ENCODE measurements at regions not wholly inside any gene's neighbourhood (a gene's known extent, or its start where the extent isn't known, plus 50 kb on each side); places are given as distances from the start of the nearest gene placed in this dataset.
A peak's percentile ranks its signal among the peaks of the same experiment; 100 is the strongest.

DNA sequence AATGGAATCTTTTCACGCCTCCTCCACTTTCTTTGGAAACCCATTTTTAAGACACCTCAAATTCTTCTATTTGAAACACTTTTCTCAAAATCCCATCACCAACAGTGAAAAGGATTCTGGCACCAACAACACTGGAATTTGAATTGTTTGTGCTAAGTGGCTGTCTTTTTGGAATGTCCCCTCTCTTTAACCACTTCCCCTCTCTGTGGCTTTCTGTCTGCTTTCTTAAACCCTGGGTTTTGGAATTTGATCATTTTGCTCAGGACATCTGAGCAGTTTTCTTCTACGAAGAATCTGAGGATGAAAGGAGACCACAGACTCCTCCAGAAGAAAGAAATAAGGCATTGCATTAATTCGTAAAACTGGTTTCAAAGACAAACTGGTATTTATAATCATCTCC is 89.0 kb downstream of the MXRA5 start:
- DNase-seq (ENCODE audit: low read depth, low spot score) = no peak
- TF ChIP-seq, protein P1, sequence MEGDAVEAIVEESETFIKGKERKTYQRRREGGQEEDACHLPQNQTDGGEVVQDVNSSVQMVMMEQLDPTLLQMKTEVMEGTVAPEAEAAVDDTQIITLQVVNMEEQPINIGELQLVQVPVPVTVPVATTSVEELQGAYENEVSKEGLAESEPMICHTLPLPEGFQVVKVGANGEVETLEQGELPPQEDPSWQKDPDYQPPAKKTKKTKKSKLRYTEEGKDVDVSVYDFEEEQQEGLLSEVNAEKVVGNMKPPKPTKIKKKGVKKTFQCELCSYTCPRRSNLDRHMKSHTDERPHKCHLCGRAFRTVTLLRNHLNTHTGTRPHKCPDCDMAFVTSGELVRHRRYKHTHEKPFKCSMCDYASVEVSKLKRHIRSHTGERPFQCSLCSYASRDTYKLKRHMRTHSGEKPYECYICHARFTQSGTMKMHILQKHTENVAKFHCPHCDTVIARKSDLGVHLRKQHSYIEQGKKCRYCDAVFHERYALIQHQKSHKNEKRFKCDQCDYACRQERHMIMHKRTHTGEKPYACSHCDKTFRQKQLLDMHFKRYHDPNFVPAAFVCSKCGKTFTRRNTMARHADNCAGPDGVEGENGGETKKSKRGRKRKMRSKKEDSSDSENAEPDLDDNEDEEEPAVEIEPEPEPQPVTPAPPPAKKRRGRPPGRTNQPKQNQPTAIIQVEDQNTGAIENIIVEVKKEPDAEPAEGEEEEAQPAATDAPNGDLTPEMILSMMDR (IDR thresholded peaks at IDR 0.05; ENCODE audit: insufficient read depth, low read length, missing control alignments) = no peak
- no peak overlapping the region for H3K4me3 ChIP-seq (ENCODE audit: low read depth, low read length)
- CTCF ChIA-PET = no interaction called here
- POLR2A ChIA-PET = no interaction called here

DNA sequence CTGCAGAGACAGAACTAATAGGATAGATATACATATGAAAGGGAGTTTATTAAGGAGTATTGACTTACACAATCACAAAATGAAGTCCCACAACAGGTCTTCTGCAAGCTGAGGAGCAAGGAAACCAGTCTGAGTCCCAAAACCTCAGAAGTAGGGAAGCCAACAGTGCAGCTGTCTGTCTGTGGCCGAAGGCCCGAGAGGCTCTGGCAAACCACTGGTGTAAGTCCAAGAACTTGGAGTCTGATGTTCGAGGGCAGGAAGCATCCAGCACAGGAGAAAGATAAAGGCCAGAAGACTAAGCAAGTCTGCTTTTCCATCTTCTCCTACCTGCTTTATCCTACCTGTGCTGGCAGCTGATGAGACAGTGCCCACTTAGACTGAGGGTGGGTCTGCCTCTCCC is 89.6 kb downstream of the MXRA5 start:
- no peak overlapping the region for H3K4me3 ChIP-seq (ENCODE audit: low read depth, low read length)
- ChIA-PET CTCF (no interaction called here), POLR2A (no interaction called here)
- TF ChIP-seq, protein P1 (IDR thresholded peaks at IDR 0.05; ENCODE audit: insufficient read depth, low read length, missing control alignments) = no peak
- DNase-seq (ENCODE audit: low read depth, low spot score) = no peak

DNA sequence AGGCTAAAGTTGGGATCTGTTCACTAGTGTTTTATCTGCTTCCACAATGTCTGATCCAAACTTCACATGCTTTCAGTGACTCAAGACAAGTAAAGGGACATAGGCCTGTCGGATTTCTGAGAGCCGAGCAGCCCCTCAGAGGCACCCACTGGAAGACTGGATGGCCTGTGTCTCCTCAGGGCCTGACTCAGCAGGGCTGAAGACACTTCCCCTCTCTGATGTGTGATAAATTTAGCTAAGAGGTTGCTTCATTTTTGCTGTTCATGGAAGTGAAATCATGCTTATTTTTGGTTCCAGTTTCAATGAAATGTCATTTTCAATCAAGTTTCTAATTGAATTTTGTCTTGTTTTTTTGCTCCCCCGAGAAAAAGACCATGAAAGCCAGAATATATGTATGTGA is 93.7 kb downstream of the MXRA5 start:
- ChIA-PET POLR2A (no interaction called here), CTCF (interaction anchor here (0.8 kb wide), 1 partner anchor 8 kb away, joined by 3 read pairs; no protein-coding TSS in a partner anchor)

DNA sequence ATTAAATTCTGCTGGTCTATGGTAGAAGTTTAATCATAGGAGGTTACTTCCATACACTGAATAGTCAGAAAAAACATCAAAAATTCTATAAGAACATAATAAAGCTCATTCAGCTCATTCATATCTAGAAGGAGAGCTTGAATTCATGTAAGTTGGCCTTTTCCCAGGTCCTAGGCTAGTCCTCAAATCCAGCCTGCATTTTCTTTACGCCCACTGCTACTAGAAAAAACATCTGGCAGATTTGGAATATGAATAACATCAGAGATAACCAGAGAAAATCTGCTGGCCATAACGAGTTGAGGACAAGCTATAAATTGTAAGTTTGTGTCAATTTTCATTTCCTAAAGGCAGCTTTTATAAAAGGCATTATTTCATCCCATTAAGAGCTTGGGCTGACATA is 95.5 kb downstream of the MXRA5 start:
- H3K4me3 ChIP-seq (ENCODE audit: low read depth, low read length) = no peak overlapping the region
- POLR2A ChIA-PET = no interaction called here
- no peak for DNase-seq (ENCODE audit: low read depth, low spot score)
- CTCF ChIA-PET = interaction anchor here (0.7 kb wide), 1 partner anchor 10 kb away, joined by 3 read pairs; no protein-coding TSS in a partner anchor
- TF ChIP-seq, protein P1 (IDR thresholded peaks at IDR 0.05; ENCODE audit: insufficient read depth, low read length, missing control alignments) = no peak

More for the DNA sequence above, 93.7 kb downstream of the MXRA5 start:
- TF ChIP-seq, protein P1 (IDR thresholded peaks at IDR 0.05; ENCODE audit: insufficient read depth, low read length, missing control alignments) = no peak
- H3K4me3 ChIP-seq (ENCODE audit: low read depth, low read length) = no peak overlapping the region
- no peak for DNase-seq (ENCODE audit: low read depth, low spot score)

DNA sequence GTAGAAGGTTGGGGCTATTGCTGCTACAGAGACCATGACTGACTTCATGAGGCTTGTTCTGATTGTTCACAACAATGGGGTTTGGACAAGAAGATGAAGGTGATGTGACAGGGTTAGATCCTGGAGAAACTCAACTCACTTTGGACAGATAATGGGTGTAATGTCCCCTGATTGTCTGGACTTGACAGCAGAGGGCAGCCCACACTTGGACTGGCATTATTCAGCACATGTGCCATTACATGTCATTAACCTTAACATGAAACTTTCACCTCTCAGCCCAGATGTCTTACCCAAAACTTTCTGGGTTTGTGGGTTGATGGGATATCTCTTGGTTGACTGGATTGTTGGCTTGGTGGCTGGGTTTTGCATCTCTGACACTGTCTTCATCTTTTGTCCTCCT is 101.5 kb downstream of the MXRA5 start:
- TF ChIP-seq, protein P1 (IDR thresholded peaks at IDR 0.05; ENCODE audit: insufficient read depth, low read length, missing control alignments) = no peak
- no peak for DNase-seq (ENCODE audit: low read depth, low spot score)
- no peak overlapping the region for H3K4me3 ChIP-seq (ENCODE audit: low read depth, low read length)
- ChIA-PET POLR2A (no interaction called here), CTCF (interaction anchor here (0.9 to 1.0 kb wide), 2 partner anchors 8 to 393 kb away, joined by 3 read pairs; no protein-coding TSS in a partner anchor)

DNA sequence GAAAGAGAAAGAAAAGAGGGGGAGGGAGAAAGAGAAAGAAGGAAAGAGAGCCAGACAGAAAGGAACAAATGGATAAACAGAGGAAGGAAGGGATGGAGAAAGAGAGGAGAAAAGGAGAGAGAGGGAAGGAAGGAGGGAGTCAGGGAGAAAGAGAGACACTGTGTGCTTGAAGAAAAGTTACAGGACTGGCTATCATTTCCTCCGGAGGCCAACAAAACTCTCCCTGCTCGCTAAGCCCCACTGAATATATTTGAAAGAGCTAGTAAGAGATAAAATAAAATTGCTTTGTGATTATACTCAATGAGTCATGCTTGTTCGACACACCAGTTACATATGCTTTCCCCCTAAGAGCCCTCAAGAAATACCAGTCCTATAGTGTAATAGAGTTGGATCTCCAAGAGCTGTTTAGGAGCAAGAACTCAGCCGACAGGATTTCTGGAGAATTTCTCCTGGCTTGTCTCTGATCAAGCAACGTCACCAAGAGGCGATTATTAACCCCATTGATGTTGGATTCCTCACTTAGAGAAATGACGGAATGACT is 102.2 kb downstream of the MXRA5 start:
- ChIA-PET POLR2A (no interaction called here), CTCF (interaction anchor here (0.8 to 1.0 kb wide), 3 partner anchors 9 to 393 kb away, joined by 3 read pairs; no protein-coding TSS in a partner anchor)
- peak overlapping the region; percentile 36 for H3K4me3 ChIP-seq (ENCODE audit: low read depth, low read length)
- peak; percentile 65 for DNase-seq (ENCODE audit: low read depth, low spot score)
- TF ChIP-seq, protein P1 (IDR thresholded peaks at IDR 0.05; ENCODE audit: insufficient read depth, low read length, missing control alignments) = no peak

All from AG04449 (cell line).